ENCODE measurements at regions not wholly inside any gene's neighbourhood (a gene's known extent, or its start where the extent isn't known, plus 50 kb on each side); places are given as distances from the start of the nearest gene placed in this dataset.

DNA sequence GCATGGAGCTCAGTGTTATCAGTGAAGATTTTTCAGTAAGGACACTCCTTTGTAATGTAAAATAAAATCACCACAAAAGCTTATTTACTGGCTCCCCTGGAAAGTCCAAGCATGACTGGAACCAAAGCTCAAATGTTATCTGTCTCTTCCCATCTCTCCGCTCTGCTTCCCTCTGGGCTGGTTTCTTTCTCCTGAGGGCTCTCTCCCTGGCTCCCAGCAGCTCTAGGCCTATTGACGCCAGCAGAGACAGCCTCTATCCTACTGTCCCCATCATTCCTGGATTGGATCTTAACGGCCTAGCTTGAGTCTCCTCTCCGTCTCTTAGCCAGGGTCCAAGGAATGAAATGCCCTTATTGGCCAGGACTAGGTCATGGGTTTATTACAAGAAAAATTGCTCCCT, 86.1 kb downstream of the TMEM167A start:
- intact Hi-C loops (cut with micrococcal nuclease; ENCODE audit: unreplicated experiment) (no loop called here), in situ Hi-C loops (cut with HindIII; ENCODE audit: low pct_unique_long_range_greater_than_20kb, low sequenced_read_pairs) (no loop called here)
- no peak overlapping the region for H3K4me3 ChIP-seq (ENCODE audit: low read depth in 2 of 2, low read length in 2 of 2)
- ChIA-PET POLR2A (no interaction called here), CTCF (interaction anchor here (0.6 kb wide), 1 partner anchor 647 kb away, joined by 3 read pairs; no protein-coding TSS in a partner anchor)
- H3K9me3 ChIP-seq (ENCODE audit: control insufficient read depth, insufficient read depth, low read depth, low read length), result no peaks in the 10 kb centered on the region
- no peaks in the 10 kb centered on the region for H3K27me3 ChIP-seq (ENCODE audit: control insufficient read depth, insufficient read depth, low read length)
- no peaks in the 10 kb centered on the region for H3K4me1 ChIP-seq (ENCODE audit: control insufficient read depth, insufficient read depth, low read length)
- TF ChIP-seq, protein P1, sequence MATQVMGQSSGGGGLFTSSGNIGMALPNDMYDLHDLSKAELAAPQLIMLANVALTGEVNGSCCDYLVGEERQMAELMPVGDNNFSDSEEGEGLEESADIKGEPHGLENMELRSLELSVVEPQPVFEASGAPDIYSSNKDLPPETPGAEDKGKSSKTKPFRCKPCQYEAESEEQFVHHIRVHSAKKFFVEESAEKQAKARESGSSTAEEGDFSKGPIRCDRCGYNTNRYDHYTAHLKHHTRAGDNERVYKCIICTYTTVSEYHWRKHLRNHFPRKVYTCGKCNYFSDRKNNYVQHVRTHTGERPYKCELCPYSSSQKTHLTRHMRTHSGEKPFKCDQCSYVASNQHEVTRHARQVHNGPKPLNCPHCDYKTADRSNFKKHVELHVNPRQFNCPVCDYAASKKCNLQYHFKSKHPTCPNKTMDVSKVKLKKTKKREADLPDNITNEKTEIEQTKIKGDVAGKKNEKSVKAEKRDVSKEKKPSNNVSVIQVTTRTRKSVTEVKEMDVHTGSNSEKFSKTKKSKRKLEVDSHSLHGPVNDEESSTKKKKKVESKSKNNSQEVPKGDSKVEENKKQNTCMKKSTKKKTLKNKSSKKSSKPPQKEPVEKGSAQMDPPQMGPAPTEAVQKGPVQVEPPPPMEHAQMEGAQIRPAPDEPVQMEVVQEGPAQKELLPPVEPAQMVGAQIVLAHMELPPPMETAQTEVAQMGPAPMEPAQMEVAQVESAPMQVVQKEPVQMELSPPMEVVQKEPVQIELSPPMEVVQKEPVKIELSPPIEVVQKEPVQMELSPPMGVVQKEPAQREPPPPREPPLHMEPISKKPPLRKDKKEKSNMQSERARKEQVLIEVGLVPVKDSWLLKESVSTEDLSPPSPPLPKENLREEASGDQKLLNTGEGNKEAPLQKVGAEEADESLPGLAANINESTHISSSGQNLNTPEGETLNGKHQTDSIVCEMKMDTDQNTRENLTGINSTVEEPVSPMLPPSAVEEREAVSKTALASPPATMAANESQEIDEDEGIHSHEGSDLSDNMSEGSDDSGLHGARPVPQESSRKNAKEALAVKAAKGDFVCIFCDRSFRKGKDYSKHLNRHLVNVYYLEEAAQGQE (IDR thresholded peaks at IDR 0.05; ENCODE audit: insufficient read depth in 1 of 2, low read depth in 2 of 2, low read length in 1 of 2), result no peak
- TF ChIP-seq SIN3A (IDR thresholded peaks at IDR 0.05; ENCODE audit: borderline replicate concordance, insufficient read depth, low read depth, low read length) (no peak), POLR2AphosphoS5 (IDR thresholded peaks at IDR 0.05; ENCODE audit: low read depth, low read length) (no peak), TCF7L2 (IDR thresholded peaks at IDR 0.05; ENCODE audit: low read depth, low read length) (no peak)
- TF ChIP-seq, protein P2, sequence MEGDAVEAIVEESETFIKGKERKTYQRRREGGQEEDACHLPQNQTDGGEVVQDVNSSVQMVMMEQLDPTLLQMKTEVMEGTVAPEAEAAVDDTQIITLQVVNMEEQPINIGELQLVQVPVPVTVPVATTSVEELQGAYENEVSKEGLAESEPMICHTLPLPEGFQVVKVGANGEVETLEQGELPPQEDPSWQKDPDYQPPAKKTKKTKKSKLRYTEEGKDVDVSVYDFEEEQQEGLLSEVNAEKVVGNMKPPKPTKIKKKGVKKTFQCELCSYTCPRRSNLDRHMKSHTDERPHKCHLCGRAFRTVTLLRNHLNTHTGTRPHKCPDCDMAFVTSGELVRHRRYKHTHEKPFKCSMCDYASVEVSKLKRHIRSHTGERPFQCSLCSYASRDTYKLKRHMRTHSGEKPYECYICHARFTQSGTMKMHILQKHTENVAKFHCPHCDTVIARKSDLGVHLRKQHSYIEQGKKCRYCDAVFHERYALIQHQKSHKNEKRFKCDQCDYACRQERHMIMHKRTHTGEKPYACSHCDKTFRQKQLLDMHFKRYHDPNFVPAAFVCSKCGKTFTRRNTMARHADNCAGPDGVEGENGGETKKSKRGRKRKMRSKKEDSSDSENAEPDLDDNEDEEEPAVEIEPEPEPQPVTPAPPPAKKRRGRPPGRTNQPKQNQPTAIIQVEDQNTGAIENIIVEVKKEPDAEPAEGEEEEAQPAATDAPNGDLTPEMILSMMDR (IDR thresholded peaks at IDR 0.05), result no peak
- H3K36me3 ChIP-seq (ENCODE audit: control insufficient read depth, insufficient read depth, low read length), result no peaks in the 10 kb centered on the region
- H3K27ac ChIP-seq (ENCODE audit: low read length), result no peak overlapping the region
- ATAC-seq, result no peak
- no TSS peak for BruUV-seq (replicated peaks)
- no peak for DNase-seq (ENCODE audit: low read depth, low spot score)

DNA sequence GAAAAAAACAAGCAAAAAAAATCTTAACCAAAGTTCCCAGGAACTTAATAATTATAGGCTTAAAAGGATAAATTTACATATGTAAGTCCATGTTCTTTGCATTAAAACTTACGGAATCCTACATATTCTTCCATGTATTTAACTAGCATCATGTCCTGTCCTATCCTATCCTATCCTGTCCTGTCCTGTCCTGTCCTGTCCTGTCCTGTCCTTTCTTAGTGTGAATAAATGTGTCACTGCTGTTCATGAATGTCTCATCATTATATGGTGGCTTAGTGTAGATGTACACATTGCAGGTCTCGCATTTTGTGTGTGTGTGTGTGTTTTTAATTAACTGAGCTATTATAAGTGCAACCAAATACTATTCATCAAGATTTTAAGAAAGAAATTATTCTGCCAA, 90.0 kb downstream of the TMEM167A start:
- in situ Hi-C loops (cut with HindIII; ENCODE audit: low pct_unique_long_range_greater_than_20kb, low sequenced_read_pairs), result no loop called here
- no TSS peak for BruUV-seq (replicated peaks)
- H3K27ac ChIP-seq (ENCODE audit: low read length), result no peak overlapping the region
- no peak for TF ChIP-seq POLR2AphosphoS5 (IDR thresholded peaks at IDR 0.05; ENCODE audit: low read depth, low read length)
- intact Hi-C loops (cut with micrococcal nuclease; ENCODE audit: unreplicated experiment), result no loop called here
- H3K4me1 ChIP-seq (ENCODE audit: control insufficient read depth, insufficient read depth, low read length), result no peaks in the 10 kb centered on the region
- H3K9me3 ChIP-seq (ENCODE audit: control insufficient read depth, insufficient read depth, low read depth, low read length), result no peaks in the 10 kb centered on the region
- DNase-seq (ENCODE audit: low read depth, low spot score), result no peak
- H3K4me3 ChIP-seq (ENCODE audit: low read depth in 2 of 2, low read length in 2 of 2), result no peak overlapping the region
- no peak for ATAC-seq
- H3K36me3 ChIP-seq (ENCODE audit: control insufficient read depth, insufficient read depth, low read length), result no peaks in the 10 kb centered on the region
- ChIA-PET CTCF (no interaction called here), POLR2A (no interaction called here)
- H3K27me3 ChIP-seq (ENCODE audit: control insufficient read depth, insufficient read depth, low read length), result no peaks in the 10 kb centered on the region

DNA sequence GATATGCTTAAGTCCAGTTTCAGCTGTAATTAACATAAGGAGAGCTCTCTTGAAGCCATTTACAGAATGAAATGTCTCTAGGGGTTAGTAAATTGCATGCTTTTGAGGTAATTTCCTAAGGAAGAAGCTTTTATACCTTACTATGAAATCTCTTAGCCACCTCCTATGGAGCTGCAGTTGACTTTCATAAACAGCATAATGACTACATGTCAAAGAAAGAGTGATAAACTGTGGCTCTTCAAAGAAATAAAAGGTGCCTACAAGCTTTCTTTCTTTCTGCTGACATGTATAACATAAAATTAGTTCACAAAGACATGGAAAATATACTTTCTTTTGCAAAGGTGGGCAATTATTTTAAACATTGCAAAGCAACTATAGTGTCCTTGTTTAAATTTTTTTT, 90.8 kb downstream of the TMEM167A start:
- no peak for ATAC-seq
- ChIA-PET CTCF (no interaction called here), POLR2A (no interaction called here)
- TF ChIP-seq SIN3A (IDR thresholded peaks at IDR 0.05; ENCODE audit: borderline replicate concordance, insufficient read depth, low read depth, low read length), result no peak
- no peak for TF ChIP-seq POLR2AphosphoS5 (IDR thresholded peaks at IDR 0.05; ENCODE audit: low read depth, low read length)
- in situ Hi-C loops (cut with HindIII; ENCODE audit: low pct_unique_long_range_greater_than_20kb, low sequenced_read_pairs) (no loop called here), intact Hi-C loops (cut with micrococcal nuclease; ENCODE audit: unreplicated experiment) (no loop called here)
- Histone ChIP-seq H3K36me3 (ENCODE audit: control insufficient read depth, insufficient read depth, low read length) (no peaks in the 10 kb centered on the region), H3K27ac (ENCODE audit: low read length) (no peak overlapping the region), H3K9me3 (ENCODE audit: control insufficient read depth, insufficient read depth, low read depth, low read length) (no peaks in the 10 kb centered on the region), H3K4me3 (ENCODE audit: low read depth in 2 of 2, low read length in 2 of 2) (no peak overlapping the region), H3K27me3 (ENCODE audit: control insufficient read depth, insufficient read depth, low read length) (no peaks in the 10 kb centered on the region), H3K4me1 (ENCODE audit: control insufficient read depth, insufficient read depth, low read length) (no peaks in the 10 kb centered on the region)
- BruUV-seq (replicated peaks), result no TSS peak
- no peak for DNase-seq (ENCODE audit: low read depth, low spot score)
